Hepatocyte (in vitro differentiated cells): ENCODE measurements at regions not wholly inside any gene's neighbourhood (a gene's known extent, or its start where the extent isn't known, plus 50 kb on each side); places are given as distances from the start of the nearest gene placed in this dataset.

Source experiments
- EZH2 ChIP-seq: fragments of 200-600 bp; sonication (generic); IDR thresholded peaks from 2 replicates; pipeline ENCODE4 v1.6.1; 2016; ENCODE audit warnings: antibody characterized with exemption, mild to moderate bottlenecking, borderline replicate concordance
- EZH2phosphoT487 ChIP-seq: fragments of 200-600 bp; sonication (generic); IDR thresholded peaks from one replicate; pipeline ENCODE4 v1.6.1; 2018; ENCODE audit warnings: antibody characterized with exemption, mild to moderate bottlenecking, low read depth, moderate library complexity; ENCODE audit not compliant: unreplicated experiment, severe bottlenecking
- TF ChIP-seq, protein P1 (sequence below): fragments of 200-600 bp; sonication (generic); IDR thresholded peaks from 2 replicates; pipeline ENCODE4 v1.5.1; 2016; ENCODE audit warnings: antibody characterized with exemption, mild to moderate bottlenecking; ENCODE audit not compliant: poor library complexity

DNA sequence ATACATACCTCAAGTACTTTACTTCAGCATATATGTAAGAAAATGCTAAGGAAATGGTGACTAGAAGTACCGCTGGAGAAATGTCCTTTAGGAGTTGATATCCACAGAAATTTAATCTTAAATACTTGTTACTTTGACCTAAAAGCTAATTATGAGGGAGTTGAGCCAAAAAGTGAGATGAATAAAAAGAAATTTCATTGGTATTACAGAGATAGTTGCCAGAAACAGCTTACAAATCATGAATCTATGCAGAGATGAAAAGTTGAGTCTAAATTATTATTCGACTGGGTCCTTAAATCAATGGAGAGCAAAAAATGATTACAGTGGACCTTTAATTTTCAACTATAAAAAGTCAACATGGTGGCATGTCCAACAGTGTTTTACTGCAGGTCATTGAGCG is 160.9 kb downstream of the MZT1 start:
- TF ChIP-seq, protein P1, sequence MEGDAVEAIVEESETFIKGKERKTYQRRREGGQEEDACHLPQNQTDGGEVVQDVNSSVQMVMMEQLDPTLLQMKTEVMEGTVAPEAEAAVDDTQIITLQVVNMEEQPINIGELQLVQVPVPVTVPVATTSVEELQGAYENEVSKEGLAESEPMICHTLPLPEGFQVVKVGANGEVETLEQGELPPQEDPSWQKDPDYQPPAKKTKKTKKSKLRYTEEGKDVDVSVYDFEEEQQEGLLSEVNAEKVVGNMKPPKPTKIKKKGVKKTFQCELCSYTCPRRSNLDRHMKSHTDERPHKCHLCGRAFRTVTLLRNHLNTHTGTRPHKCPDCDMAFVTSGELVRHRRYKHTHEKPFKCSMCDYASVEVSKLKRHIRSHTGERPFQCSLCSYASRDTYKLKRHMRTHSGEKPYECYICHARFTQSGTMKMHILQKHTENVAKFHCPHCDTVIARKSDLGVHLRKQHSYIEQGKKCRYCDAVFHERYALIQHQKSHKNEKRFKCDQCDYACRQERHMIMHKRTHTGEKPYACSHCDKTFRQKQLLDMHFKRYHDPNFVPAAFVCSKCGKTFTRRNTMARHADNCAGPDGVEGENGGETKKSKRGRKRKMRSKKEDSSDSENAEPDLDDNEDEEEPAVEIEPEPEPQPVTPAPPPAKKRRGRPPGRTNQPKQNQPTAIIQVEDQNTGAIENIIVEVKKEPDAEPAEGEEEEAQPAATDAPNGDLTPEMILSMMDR: no peak
- TF ChIP-seq EZH2phosphoT487 (no peak), EZH2 (no peak)
